Activated CD4-positive, alpha-beta T cell treated with anti-CD3 and anti-CD28 coated beads, Interleukin-2, Interleukin-4, amounts not matched to agents 100 ng/mL and 50 ng/mL, durations not matched to agents 16 hours and 8 hours (primary cell): ENCODE measurements at regions not wholly inside any gene's neighbourhood (a gene's known extent, or its start where the extent isn't known, plus 50 kb on each side); places are given as distances from the start of the nearest gene placed in this dataset.

Experiments
- DNase-seq: peaks from one replicate; pipeline ENCODE4 v3.0.0-alpha.2; 2020; ENCODE audit warnings: low spot score

DNA sequence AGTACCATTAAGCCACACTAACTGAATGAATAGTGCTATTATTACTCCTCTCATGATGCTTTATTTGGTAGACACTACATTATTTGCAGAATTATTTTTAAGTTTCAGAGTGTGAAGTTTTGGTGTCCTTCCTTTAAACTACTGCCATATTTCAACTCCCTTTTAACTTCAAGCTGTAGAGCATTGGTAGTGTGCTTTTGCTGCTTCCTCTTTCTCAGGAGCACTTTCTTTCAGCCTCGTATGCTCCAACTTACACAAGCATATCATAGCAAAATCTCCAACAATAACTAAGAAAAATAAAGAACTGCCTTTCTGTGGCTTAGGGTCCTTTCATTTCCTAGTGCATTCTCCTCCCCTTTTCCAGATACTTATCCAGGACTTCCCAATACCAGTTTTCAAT lies 476.4 kb upstream of the AGTR1 start:
- no peak for DNase-seq

DNA sequence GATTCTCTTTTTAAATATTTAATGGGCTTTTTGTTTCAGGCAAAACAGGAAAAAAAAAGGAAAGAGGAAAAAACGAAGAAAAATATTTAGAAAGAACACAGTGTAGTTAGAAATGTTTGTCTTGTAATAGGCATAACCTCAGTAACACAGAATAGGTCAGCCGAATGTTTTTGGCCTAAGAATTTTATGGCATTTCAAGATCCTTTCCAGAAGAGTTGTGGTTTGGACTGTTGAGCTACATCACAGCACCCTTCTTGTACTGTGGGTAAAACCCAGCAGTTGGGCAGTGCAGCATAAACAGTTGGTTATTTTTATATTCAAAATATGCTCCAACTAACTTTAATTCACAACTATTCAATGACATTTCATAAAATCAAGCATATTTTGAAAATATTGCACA lies 474.4 kb upstream of the AGTR1 start:
- DNase-seq: no peak

- no peak for DNase-seq
Measured at GRCh38 chr3:148226246-148226645, 471.5 kb upstream of the AGTR1 start.

DNA sequence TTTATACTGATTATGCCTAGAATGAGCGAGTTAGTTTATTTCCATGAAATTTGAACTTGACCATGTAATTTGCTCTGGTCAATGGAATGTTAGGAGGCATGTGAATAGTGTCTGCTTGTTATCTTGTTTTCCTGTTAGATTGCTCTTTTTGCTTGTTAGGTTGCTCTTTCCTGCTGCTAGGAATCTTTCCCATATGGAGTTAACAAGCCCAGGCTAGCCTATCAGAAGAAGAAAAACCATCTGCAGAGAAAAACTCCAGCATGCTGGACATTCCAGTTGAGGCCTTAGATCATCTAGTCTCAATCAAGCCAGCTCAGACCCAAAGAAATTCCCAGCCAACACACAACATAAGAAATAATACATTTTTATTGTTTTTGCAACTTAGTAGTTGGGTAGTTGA lies 470.2 kb upstream of the AGTR1 start:
- DNase-seq: no peak

DNA sequence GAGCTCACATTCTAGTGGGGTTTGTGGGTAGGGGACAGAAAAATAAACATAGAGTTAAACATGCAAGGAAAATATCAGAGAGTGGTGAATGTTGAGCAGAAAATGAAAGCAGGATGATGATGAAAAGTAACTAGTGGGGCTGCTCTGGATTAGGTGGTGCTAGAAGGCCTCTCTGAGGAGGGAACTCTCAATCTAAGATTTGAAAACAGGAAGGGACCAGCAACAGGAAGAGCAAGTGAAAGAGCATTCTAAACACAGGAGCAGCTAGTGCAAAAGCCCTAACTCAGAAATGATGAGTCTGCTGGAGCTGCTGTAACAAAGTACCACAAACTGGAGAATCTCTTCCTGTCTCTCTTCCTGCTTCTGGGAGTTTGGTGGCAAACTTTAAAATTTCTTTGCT lies 468.6 kb upstream of the AGTR1 start:
- no peak for DNase-seq

DNA sequence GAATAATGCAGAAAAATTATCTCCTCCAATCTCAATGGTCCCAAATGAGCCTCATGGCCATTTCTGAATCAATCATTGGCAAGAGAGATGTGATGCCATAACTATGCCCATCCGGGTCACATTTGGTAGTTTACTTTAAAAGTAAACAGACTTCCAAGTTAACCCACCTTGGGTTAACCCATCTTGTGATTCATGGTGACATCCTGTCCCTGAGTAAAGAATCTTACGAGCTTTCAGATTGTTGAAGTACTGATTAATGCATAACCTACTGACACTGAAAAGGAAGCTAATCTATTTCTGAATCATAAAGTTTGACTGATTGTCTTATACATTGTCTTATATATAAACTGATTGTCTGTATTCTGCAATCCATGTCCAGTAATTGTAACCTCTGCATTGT lies 467.2 kb upstream of the AGTR1 start:
- no peak for DNase-seq

DNA sequence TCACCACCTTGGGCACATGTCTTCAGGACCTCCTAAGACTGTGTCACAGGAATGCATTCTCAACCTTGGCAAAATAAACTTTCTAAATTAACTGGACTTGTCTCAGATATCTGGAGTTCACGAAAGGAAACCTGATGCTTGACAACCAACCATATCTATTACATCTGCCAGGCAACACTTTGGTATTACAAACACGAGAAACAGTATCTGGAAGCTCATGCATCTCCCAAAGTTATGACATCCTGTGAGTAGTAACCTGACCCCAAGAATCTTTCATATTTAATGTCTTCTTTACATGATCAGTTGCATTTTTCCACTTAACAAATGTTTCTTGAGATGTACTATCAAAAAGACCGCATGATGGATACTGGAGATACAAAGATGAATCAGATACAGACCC lies 465.3 kb upstream of the AGTR1 start:
- no peak for DNase-seq

- no peak for DNase-seq
Measured at GRCh38 chr3:148233403-148233802, 464.3 kb upstream of the AGTR1 start.

DNA sequence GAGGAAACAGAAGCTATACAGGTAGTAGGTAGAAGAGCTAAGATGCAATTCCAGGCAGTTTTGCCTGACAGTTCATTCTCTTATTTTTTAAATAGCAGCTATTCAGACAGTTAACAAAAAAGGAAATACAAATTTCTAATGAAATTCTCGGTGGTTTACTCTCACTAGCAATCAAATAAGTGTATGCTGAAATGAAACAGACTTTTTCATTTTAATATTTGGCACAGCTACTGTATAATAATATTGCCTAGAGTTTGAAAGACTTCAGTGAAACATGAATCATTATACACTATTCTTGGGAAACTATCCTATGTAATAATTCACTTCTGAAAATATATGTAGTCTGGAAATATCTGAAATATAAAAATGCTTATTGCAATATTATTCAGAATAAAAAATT lies 463.2 kb upstream of the AGTR1 start:
- DNase-seq: no peak

DNA sequence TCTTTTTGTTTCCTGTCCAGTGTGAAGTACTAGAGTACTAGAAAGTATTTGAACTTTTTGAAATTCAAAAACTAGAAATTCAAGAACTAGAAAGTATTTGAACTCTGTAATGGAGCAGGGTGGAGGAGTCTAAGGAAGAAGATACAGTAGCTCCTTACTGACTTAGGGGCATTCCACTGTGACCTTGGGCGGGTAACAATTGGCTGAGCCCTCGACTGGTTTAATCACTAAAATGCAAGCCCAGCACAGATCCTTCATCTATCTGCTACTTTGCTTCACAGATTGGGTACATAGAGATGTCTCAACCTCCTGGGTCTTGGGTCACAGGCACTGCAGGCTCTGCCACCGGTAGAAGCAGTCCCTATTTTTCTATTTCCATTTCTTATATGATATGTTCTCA lies 462.1 kb upstream of the AGTR1 start:
- no peak for DNase-seq

DNA sequence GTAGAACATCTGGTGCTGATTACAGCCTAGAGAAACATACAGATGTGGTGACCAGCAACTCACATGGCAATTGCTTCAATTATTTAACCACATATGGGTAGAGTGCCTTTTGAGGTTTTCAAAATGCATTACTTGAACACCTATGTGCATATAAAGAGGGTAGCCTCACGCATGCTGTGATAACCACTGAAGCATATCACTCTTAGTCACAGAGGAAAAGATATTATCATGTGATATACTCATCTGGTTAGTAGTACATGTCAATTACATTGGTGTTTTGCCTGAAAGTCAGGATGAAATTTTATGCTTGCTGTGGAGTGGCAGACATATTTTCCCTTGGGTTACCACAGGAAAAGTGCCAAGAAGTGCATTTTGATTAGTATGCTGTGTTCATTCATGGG lies 459.3 kb upstream of the AGTR1 start:
- DNase-seq: peak; percentile 1

DNA sequence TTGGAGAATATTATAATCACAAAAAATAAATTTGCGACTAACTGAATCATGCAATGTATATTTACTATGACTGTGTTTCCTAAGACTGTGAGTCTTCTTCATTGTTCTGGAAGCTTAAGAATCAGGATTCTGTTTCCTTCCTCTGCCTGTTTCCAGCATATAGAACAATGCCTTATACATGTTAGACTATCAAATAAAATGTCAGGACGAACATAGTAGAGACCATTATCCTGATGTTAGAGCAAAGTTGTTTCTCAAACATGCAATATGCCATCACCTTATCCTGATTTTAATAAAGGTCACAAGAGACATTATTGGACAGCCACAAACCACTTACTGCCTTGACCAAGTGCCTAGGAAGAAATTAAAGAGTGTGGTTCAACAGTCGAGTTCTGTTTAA lies 457.4 kb upstream of the AGTR1 start:
- DNase-seq: no peak

GRCh38 chr3:148243609-148244008 lies 454.1 kb upstream of the AGTR1 start:
- DNase-seq: no peak

- no peak for DNase-seq
Measured at GRCh38 chr3:148246291-148246923, 451.3 kb upstream of the AGTR1 start.

DNA sequence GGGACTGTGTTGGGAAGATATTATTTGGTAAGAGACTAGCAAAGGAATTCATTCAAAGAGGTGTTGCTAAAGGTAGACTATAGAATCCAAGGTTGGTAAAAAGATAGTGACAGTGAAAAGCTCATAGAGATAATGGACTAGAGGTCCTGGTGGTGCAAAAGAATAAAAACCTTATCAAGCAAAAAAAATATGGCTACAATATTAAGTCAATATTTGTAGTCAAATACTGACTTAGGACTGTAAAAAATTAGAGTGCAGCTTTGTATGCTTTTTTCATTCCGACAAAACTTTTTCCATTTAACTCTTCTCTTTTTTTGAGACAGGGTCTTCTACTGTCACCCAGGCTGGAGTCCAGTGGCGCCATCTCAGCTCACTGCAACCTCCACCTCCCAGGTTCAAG lies 444.0 kb upstream of the AGTR1 start:
- no peak for DNase-seq

- DNase-seq: no peak
Measured at GRCh38 chr3:148254402-148254801, 443.3 kb upstream of the AGTR1 start.

- no peak for DNase-seq
Measured at GRCh38 chr3:148255981-148256969, 441.4 kb upstream of the AGTR1 start.

GRCh38 chr3:148262980-148263379 lies 434.7 kb upstream of the AGTR1 start:
- DNase-seq: no peak

DNA sequence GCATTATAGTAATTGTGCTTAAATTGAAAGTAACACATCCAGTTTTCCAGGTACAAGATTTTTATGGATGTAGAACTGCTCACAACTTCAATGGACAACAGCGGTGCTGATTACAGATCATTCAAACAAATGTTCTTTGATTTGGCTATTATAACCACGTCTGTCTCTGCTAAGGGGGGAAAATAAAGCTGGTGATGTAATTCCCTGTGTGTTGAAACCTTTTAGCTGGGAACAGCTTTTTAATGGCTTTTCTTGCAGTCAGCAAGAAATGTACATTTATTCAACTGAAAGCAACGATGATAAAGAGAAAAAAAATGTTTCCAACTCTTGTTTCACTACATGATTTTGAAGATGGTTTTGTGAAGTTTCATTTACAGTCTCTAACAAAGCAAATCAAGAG lies 431.9 kb upstream of the AGTR1 start:
- no peak for DNase-seq

DNA sequence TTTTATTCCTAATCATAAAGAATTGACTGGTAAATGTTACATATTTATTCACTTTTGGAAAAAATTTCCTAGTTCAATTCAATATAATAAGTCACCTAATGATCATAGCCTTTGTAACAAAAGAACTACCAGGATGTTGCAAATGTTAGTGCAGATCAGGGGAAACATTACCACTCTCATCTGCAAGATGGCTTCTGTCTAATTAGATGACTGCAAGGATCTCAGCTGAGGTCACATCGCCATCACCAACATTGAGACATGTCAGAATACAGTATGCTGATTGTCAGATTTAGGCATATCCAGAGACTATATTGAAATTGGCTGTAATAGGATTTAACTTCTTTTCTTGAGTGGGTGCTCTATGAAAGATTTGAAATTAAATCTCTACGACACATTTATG lies 431.4 kb upstream of the AGTR1 start:
- DNase-seq: no peak

DNA sequence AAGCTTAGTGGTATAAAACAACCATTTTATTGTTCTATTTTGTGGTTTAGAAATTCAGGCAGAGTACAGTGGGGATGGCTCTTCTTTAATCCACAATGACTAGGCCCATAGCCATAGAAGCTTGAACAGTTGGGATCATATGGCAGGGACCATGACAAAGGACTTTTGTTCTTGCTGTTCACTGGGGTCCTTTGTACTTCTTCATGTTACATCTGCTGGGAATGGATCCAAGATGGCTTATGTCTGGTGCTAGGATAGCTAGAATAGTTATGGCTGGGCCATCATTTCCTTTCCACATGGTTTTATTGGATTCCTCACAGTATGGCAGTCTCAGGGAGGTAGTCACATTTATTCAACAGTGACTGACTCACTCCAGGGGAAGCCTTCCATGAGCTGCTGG lies 427.9 kb upstream of the AGTR1 start:
- no peak for DNase-seq

DNA sequence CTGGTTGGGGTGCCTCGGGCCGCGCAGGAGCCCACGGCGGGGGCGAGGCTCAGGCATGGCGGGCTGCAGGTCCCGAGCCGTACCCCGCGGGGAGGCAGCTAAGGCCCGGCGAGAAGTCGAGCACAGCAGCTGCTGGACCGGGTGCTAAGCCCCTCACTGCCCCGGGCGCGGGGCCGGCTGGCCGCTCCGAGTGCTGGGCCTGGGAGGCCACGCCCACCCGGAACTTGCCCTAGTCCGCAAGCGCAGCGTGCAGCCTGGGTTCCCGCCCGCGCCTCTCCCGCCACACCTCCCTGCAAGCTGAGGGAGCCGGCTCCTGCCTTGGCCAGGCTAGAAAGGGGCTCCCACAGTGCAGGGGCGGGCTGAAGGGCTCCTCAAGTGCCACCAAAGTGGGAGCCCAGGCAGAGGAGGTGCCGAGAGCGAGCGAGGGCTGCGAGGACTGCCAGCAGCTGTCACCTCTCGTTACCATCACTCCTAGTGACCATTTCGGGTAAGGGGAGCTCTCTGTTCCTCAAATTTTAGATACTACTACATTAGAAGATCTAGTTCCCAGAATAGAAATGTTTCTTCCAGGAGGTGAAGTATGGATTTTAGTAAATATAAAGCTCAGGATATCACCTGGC lies 417.0 kb upstream of the AGTR1 start:
- DNase-seq: no peak

DNA sequence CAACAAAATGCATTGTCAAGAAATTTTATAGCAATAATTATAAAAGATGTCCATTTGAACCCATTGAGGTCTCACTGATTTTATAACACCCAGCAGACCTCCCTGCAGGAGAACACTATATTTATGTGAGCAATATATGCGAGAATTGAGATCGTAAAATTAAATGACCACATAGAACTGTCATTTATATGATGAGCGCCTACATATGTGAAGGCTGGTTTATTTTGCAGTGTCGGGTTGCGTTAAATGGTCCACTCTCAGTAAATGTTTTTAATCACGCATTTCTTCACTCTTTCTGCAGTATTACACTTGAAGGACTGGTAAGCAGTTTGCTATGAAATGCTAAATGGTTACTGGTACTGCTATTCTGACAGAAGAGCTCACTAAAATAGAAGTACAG lies 408.5 kb upstream of the AGTR1 start:
- no peak for DNase-seq
